Fibroblast of the conjunctiva (primary cell): ENCODE measurements at regions not wholly inside any gene's neighbourhood (a gene's known extent, or its start where the extent isn't known, plus 50 kb on each side); places are given as distances from the start of the nearest gene placed in this dataset.

Experiments
- DNase-seq: peaks from one replicate; pipeline ENCODE4 v3.0.0-alpha.2; 2010; ENCODE audit warnings: low read depth

GRCh38 chr4:81881855-81882621, 410.3 kb upstream of the RASGEF1B start:
- DNase-seq = no peak

- DNase-seq = no peak
Measured at GRCh38 chr4:81876106-81876505, 404.4 kb upstream of the RASGEF1B start.

- DNase-seq = no peak
Measured at GRCh38 chr4:81874661-81875515, 403.2 kb upstream of the RASGEF1B start.

- no peak for DNase-seq
Measured at GRCh38 chr4:81870275-81870674, 398.6 kb upstream of the RASGEF1B start.

- no peak for DNase-seq
Measured at GRCh38 chr4:81860111-81860510, 388.4 kb upstream of the RASGEF1B start.

- no peak for DNase-seq
Measured at GRCh38 chr4:81854406-81854805, 382.7 kb upstream of the RASGEF1B start.

DNA sequence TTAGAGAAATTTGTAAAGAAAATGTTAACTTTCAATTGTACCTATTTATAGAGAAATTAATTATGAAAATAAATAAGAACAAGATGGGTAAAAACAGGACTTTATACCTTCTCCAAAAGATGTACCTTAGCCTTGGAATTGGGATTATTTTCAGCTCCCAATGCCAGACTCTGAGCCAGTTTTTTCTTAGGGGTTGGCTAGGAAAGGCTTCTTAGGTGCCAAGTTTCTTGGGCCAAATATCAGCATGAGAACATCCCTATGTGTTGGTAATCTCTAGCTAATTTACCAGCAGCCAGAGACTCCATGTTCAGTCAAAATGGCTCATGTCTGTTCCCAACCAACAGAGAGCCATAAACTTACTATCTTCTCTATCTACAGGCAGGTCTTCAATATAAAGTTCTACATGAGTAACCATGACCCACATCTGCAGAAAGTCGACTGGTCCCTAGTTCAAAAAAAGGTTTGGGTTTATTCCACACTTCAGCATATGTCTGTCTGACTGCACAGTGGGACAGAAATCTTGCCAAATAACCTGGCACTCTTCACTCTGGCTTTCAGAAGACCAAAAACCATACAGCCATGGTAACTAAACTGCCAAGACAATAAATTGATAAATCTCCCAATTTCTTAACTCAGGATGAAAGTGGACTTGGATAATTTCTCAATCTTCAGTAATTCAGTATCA, 380.5 kb upstream of the RASGEF1B start:
- DNase-seq = no peak

GRCh38 chr4:81850701-81851100, 379.0 kb upstream of the RASGEF1B start:
- DNase-seq = no peak

DNA sequence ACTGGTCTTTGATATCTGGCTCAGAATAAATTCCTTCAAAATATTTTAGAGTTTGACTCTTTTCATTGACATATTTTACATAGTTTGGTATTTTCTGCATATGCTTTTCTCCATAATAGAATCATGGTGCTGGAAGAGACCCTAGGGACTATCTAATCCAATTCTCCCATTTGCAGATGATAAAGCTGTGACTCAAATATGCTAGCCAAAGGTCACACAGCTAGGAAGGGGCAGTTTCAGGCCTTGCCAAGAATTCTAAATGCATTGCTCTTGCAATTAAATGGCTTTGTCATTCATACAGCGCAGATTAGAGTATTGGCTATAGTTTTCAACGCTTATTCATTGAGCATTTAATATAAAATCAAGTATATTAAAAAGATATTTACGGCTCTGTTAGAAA, 374.1 kb upstream of the RASGEF1B start:
- DNase-seq = no peak

- no peak for DNase-seq
Measured at GRCh38 chr4:81845273-81845672, 373.6 kb upstream of the RASGEF1B start.

GRCh38 chr4:81844717-81845116, 373.0 kb upstream of the RASGEF1B start:
- peak; percentile 40 for DNase-seq

DNA sequence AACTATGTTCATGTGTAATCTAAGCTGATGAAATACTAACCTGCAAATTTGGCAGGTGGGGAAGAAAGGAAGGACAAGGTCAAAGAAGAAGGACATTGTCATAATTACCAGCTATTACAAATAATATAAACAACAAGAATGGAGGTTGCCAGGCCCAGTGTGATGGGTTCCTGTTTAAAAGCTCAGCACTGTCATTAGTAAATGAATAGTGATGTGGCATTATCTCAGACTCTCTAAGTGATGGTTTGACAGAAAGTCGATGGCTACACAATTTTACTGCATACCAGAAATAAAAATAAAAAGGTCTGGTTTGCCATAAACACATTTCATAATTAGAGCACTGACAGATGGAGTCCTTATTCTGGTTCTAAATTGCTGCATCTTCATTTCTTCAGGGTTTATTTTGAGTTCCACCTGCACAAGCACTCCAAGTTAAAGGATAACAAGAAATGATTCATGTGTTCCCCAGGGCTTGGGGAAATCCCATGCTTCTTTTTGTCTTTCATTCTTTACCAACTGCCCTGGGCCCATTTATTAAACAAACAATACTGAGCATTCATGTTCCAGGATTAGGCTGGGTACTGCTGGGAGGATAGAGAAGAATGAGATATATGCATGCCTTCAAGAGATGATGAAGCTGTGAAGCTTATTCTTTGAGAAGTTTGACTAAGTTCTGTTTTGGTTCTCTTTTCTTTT, 367.8 kb upstream of the RASGEF1B start:
- DNase-seq = no peak

DNA sequence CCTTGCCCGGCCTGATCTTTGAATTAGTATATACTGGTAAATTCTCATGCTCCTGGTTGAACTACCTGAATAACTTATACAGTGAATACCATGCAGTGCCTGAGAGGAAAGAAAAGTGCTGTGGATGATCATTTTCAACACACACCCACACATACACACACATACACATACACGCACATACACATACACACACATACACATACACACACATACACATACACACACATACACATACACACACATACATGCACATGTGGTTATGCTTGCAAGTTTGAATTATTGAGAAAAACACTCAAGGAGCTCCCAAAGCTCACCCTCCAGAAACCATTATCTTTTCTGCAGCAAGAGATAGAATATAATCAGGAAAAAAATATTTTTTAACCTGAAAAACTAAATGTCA, 366.9 kb upstream of the RASGEF1B start:
- DNase-seq = no peak

DNA sequence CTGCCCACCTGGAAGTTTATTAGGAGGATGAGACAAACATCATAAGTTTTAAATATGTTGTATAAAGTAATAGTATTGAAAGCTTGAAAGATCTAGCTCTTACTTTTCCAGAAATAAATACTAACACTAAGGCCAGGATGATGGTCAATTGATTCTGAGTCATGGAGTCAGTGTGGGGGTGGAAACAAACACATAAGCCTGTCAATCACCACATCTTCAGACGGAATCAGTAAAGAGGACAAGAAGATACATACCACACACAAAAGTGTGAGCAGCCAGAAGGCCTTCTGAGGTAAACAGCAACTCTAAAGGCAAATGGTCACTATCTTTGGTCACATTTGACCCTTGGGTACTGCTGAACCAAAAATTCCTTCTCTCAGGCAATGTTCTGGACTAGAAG, 365.0 kb upstream of the RASGEF1B start:
- DNase-seq = no peak

- no peak for DNase-seq
Measured at GRCh38 chr4:81833576-81833975, 361.9 kb upstream of the RASGEF1B start.

GRCh38 chr4:81828991-81829390, 357.3 kb upstream of the RASGEF1B start:
- DNase-seq = no peak

DNA sequence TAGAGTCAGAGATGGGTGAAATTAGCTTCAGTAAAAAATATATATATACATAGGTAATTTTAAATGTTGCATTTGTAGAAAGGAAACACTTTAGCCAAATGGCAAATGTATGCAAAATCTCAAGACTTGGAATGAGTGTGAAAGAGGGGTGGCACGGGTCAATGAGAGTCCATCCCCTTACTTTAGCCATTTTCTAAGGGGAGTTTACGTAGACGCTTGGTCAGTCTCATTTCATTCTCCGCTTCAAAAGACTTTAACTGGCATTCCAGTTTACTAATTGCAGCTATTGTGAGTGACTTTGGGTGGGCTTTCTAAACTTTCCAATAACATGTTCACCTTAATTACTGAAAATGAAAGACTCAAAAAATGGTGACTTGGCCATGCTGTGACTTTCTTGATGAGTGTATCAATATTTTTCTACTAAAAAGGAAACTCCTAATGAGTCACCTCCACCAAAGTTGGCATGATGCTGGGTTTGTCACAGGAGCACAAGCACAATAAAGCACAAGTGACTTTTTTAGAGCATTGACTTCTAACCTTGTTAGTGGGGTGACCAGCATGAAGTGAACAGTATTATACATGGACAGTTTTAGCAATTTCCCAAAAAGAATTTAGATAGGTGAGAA, 356.0 kb upstream of the RASGEF1B start:
- no peak for DNase-seq

DNA sequence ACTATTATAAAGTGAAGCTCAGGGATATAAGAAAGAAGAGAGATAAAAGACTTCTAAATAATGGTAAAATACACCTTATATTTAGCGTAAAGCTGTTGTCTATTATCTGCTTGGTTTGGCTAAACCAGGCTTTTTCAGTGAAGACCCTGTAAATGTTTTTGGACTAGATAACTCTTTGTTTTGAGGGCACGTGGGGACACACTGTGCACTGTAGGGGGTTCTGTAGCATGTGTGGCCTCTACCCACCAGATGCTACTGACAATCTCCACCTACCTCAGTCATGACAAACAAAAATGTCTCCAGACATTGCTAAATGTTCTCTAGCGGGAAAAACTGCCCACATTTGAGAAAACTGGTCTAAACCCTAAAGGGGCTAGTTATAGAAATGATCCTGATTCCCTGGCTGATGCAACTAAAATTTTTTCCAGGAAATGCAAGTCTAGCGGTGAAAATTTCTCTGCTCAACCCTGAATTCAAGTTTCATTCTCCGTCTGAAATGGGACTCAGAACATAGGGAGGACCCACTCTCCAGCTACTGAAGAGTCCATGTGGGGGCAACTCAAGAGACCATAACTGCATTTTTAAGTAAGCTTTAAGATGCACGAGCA, 355.2 kb upstream of the RASGEF1B start:
- no peak for DNase-seq

GRCh38 chr4:81826335-81826734, 354.6 kb upstream of the RASGEF1B start:
- no peak for DNase-seq

DNA sequence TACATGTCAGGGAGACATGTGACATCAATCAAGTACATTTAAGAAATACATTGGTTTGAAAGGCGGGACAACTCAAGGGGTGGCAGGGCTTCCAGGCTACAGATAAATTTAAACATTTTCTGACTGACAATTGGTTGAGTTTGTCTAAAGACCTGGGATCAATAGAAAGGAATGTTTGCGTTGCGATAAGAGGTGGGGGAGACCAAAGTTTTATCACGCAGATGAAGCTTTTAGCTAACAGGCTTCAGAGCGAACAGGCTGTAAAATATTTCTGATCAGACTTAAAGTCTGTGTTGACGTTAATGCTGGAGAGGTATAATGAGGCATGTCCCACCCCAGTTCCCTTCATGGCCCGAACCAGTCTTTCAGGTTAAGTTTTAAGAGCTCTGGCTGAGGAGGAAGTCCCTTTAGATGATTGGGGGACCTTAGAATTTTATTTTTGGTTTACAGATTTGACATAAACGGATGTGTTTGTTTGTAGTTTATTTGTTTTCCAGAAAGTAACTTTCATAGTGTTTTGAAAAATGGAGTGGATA, 346.7 kb upstream of the RASGEF1B start:
- no peak for DNase-seq
